Skeletal muscle cell (primary cell): ENCODE measurements at regions not wholly inside any gene's neighbourhood (a gene's known extent, or its start where the extent isn't known, plus 50 kb on each side); places are given as distances from the start of the nearest gene placed in this dataset.
A peak's percentile ranks its signal among the peaks of the same experiment; 100 is the strongest.
"Not testable (repeated sequence)": the region's sequence is repeated elsewhere in the genome, so short reads cannot be mapped to it uniquely, and the experiment has no call there.

Experiments used
- DNase-seq: peaks from one replicate; pipeline ENCODE4 v3.0.0-alpha.2; 2010; ENCODE audit warnings: low read depth
- H3K4me3 ChIP-seq: 2 replicates; pipeline ENCODE4 v1.5.1; 2011; ENCODE audit warnings: low read depth, mild to moderate bottlenecking, control low read depth, low read length, moderate library complexity

DNA sequence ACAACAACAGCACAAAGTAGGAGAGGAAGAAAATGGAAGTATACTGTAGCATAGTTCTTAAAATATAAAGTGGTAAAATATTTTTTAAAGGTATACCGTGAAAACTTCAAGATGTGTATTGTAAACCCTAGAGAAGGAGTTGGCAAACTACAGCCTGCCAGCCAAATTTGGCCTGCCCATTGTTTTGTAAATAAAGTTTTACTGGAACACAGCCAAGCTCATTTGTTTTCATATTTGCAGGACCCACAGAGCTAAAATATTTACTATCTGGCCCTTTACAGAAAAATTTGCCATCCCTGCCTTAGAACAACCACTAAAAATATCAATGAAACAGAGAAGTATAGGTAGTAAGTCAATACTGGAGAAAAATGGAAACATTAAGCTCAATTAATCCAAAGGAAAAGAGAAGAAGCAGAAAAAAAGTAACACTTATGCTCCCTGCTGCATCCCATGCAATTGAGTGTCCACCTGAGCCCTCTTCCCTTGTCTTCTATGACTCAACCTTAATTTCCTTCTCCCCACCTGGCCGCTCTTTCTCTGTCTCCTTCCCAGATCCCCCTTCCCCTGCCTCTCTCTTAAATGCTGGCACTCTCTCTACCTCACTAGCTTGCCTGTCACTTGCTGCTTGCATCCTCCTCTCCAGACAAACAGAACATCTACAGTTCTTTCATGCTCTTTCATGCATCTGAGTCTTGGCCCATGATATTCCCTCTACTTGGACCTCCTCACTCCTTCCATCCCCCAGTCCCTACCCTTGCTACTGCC is 50.6 kb upstream of the FER start:
- DNase-seq, result no peak
- H3K4me3 ChIP-seq, result no peak overlapping the region

- H3K4me3 ChIP-seq, result no peak overlapping the region
- DNase-seq, result no peak
These were observed 51.3 kb upstream of the FER start for GRCh38 chr5:108696407-108696806.

DNA sequence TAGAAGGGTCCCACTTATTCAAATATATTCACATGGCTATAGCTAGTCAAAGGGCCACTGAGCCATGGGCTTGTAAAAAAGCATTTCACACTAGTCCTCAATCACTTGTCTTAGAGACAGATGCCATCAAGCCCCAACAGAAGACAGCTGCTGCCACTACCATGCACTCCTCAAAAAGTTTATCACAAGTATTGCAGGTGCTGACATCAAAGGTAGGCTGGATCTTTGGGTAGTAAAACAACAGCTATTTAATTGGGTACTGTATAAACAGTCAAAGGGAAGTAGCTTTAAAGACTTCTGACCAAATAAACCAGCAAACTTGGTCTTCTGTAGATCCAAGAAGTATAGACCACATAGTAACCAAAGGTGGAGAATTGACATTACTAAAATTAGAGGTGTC is 59.2 kb upstream of the FER start:
- H3K4me3 ChIP-seq, result no peak overlapping the region
- DNase-seq, result no peak

DNA sequence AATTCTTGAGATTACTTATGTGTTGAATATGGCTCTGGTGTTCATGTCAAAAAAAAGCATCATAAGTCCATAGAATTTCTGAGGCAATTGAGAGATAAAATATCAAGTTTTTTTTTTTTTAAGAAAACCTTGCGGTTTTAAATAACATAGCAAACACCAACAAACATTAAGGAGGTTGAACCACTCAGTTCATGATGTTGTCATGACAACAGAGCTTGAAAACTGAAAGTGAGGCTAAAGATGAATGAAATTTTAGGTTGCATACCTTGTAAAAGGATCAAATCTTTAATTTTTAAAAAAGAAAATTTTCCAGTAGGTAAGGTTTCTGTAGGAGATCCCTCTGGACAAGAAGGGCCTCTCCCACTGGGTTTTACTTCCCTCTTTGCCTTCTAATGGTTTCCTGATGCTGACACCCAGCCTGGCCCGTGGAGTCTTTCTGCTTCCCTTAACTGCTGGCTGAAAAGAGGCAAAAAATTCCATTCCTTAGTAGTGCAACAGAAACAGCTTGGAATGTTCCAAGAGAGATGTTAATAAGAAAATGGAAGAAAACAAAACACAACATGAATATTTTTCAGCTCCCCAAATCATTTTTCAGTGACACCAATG is 60.0 kb upstream of the FER start:
- no peak for DNase-seq
- no peak overlapping the region for H3K4me3 ChIP-seq

DNA sequence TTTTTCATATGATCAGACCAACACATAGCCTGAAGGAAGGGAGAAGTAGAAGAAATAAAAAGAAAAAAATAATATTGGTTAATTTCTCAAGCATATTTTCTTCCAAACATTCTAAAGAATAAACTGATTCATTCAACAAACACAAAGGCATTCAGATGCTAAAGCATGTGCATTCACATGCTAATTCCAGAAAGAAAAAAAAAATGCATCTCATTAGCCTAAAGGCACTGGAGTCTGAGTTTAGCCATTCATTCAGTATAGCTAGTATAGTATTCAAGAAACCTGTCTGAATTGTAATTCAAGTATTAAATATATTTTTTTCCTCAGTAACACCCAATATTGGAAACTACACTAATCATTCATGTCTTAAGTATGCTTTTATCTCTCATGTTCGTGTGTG is 61.0 kb upstream of the FER start:
- DNase-seq, result no peak
- H3K4me3 ChIP-seq, result no peak overlapping the region

DNA sequence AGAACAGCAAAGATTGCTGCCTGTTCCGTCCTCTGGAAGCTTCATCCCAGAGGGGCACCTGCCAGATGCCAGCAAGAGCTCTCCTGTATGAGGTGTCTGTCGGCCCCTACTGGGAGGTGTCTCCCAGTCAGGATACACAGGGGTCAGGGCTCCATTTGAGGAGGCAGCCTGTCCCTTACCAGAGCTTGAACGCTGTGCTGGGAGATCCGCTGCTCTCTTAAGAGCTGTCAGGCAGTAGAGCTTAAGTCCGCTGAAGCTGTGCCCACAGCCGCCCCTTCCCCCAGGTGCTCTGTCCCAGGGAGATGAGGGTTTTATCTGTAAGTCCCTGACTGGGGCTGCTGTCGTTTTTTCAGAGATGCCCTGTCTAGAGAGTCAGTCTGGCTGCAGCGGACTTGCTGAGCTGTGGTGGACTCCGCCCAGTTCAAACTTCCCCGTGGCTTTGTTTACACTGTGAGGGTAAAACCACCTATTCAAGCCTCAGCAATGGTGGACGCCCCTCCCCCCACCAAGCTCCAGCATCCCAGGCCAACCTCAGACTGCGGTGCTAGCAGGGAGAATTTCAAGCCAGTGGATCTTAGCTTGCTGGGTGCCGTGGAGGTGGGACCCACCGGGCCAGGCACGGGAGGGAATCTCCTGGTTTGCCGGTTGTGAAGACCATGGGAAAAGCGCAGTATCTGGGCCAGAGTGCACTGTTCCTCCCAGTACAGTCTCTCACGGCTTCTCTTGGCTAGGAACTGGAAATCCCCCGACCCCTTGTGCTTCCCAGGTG is 62.1 kb upstream of the FER start:
- not testable (repeated sequence) for H3K4me3 ChIP-seq, DNase-seq

GRCh38 chr5:108681079-108681921 is 66.4 kb upstream of the FER start:
- no peak overlapping the region for H3K4me3 ChIP-seq
- peak; percentile 28 for DNase-seq

DNA sequence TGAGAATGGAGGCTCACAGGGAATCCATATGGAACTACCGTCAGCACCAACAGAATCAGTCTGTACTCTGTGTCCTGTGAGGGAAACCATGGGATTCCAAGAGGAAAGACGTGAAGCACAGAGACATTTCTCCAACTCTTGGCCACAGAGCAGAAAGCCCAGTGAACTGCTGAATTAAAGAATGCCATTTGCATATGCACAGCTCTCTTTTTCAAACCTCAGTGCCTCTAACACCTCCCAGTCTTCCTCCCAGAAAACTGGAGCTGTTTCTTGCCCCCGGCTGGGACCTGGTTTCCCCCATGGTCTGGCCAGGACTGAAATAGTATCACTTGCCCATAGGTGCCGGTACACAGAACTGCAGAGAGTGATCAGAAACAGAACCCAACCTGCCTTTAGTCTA is 69.6 kb upstream of the FER start:
- no peak overlapping the region for H3K4me3 ChIP-seq
- no peak for DNase-seq

GRCh38 chr5:108675736-108676135 is 72.0 kb upstream of the FER start:
- H3K4me3 ChIP-seq, result no peak overlapping the region
- DNase-seq, result no peak

DNA sequence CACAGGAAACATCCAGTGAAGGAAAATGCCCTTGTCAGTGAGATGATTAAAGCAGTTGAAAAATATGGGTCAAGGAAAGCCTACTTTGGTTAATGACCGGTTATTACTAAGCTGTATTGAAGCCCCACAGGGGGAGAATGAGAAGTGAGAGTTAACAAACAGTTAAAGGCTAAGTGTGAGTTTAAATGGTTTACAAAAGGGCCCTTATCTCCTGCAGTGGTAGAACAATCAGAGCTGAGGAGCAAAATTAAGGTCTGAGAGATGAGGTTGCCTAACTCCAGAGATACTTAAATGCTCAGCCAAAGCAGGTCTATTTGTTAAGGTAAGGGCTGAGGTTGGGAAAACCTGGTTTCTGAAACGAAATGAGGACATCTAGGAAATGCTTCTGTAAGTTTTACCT is 75.1 kb upstream of the FER start:
- no peak overlapping the region for H3K4me3 ChIP-seq
- no peak for DNase-seq

DNA sequence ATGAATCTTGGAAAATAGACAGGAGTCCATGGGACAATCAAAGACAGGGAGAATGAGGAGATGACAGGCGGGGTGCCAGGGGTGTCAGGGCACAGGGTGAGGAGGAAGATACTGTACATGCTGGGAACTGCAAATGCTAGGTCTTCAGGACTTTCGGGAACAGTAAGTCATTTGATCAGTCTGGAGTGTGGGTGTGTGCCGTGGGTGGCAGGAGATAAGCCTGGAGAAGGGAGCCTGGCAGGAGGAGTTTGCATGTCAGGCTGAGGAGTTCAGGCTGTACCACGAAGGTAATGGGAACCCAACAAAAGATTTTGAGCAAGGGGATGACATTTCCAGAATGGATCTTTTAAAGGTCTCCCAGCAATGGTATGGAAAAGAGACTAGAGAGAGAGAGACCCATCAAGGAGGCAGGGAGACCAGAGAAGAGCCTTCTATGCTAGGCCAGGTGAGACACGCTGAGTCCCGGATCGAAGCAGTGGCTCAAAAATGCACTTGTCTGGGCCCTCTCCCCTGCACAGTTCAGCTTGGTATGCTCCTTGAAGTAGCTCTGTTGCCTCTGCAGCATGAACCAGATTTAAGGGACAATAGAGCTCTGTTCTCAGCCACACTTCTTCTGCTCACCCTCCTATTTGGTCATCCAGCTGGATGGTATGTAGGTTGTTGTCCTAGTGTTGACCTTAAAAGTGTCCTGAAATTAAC is 77.0 kb upstream of the FER start:
- no peak overlapping the region for H3K4me3 ChIP-seq
- no peak for DNase-seq

DNA sequence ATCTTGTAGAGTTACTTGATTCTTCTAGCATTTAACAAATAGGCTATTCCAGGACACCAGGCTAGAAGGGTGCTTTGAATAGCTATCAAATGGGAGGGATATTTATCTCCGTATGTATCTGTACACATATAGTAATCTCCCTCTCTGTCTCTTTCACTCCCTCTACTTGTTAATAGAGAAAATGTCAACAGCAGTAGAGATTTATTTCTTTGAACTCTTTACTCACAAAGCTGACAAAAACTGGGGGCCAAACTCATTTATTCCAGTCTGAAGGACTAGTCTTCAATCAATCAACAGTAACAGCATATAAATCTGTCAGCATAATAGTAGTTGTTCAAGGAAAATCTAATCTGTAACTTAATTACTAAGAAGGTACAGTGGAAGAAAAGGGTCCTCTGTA is 78.2 kb upstream of the FER start:
- DNase-seq, result no peak
- no peak overlapping the region for H3K4me3 ChIP-seq

DNA sequence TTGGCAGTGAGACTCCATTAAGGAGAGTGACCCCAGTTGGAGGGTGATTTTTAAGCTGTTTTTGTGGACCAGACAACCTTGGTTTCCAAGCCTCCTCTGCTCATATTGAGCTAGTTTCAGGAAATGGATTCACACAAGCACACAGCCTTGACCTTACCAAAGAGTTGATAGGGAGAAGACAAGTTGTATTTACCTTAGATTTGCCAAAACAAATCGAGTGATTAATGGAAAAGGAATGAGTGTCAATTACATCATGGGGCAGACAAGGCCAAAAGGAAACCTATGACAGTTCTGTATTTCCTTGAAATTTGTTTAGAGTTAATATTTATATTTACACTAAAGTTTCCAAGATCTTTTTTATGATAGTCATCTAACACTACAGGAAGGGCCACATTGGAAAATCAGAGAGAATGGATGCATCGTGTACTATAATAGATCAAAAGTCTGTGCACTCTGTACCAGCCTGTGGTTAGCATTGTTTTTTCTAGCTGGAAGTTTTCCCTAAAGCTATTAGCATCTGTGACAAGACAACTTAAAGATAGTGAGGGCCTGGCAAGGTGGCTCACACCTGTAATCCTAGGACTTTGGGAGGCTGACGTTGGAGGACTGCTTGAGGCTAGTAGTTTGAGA is 86.0 kb upstream of the FER start:
- no peak overlapping the region for H3K4me3 ChIP-seq
- DNase-seq, result no peak

- no peak for DNase-seq
- no peak overlapping the region for H3K4me3 ChIP-seq
These were observed 86.7 kb upstream of the FER start for GRCh38 chr5:108661024-108661423.

- DNase-seq, result no peak
- H3K4me3 ChIP-seq, result no peak overlapping the region
These were observed 87.4 kb upstream of the FER start for GRCh38 chr5:108660291-108660690.

GRCh38 chr5:108659531-108659930 is 88.2 kb upstream of the FER start:
- DNase-seq, result no peak
- no peak overlapping the region for H3K4me3 ChIP-seq

DNA sequence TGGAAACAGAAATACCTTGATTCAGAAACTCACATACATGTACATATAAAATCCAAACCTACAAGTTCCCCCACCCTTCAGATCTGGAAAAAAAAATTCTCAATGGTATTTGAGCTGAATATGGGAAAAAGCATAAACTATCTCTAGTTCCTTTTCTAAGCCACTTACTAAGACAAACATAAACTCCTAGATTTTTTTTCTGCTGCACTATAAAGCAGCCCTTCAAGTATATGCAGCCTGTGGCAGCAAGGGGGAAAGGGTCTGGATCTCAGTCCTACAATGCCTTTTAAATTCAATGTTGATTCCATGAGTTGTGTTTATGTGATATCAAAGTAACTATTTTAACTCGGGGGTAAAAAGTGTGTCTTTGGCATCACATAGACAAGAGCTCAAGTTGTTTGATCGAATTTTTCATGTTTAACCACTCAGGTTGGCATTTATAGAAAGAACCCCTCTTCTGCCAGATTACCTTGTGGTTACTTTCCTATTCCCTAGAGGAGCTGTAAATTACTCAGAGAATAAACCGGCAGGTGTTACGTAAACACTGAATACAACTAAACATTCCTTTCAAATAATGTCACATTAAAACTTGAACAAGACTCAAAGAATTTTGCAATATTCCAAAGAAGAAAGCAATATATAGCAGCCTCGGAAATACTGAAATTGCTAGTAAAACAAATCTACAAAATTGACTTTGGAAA is 91.8 kb upstream of the FER start:
- peak; percentile 31 for DNase-seq
- H3K4me3 ChIP-seq, result no peak overlapping the region

- H3K4me3 ChIP-seq, result no peak overlapping the region
- no peak for DNase-seq
These were observed 93.6 kb upstream of the FER start for GRCh38 chr5:108654051-108654450.
